Esophagus muscularis mucosa (tissue), 4 donors: ENCODE measurements at regions not wholly inside any gene's neighbourhood (a gene's known extent, or its start where the extent isn't known, plus 50 kb on each side); places are given as distances from the start of the nearest gene placed in this dataset.

ENCODE experiments used
- DNase-seq: peaks from one replicate; pipeline ENCODE4 v3.0.0-alpha.2; 2017; ENCODE audit errors: extremely low spot score
- H3K27ac ChIP-seq, 4 donors: fragments of 200-600 bp; sonication (generic); replicated peaks in 1 of 4; 1 replicate in 3 of 4; 2 replicates in 1 of 4; pipeline ENCODE4 v1.5.1; 2016 to 2019; ENCODE audit warnings: mild to moderate bottlenecking in 1 of 4
- H3K27me3 ChIP-seq, 4 donors: fragments of 200-600 bp; sonication (generic); one replicate each; pipeline versions ENCODE4 v1.5.1 to v1.6.0; 2016 to 2019
- H3K36me3 ChIP-seq, 4 donors: fragments of 200-600 bp; sonication (generic); one replicate each; pipeline ENCODE4 v1.5.1; 2016 to 2019
- H3K4me1 ChIP-seq, 4 donors: fragments of 200-600 bp; sonication (generic); one replicate each; pipeline ENCODE4 v1.5.1; 2016 to 2019
- H3K4me3 ChIP-seq, 4 donors: fragments of 200-600 bp; sonication (generic); 1 replicate in 2 of 4; 2 replicates in 2 of 4; pipeline ENCODE4 v1.5.1; 2016 to 2019; ENCODE audit warnings: mild to moderate bottlenecking in 4 of 4, moderate library complexity in 1 of 4
- H3K9me3 ChIP-seq, 4 donors: fragments of 200-600 bp; sonication (generic); 1 replicate in 3 of 4; 2 replicates in 1 of 4; pipeline ENCODE4 v1.5.1; 2016 to 2019
- CTCF ChIP-seq, 3 experiments: fragments of 200-600 bp in 2 of 3; fragments of 450-650 bp in 1 of 3; sonication (generic) in 2 of 3; IDR thresholded peaks; one replicate each; pipeline ENCODE4 v1.5.1; 2017 to 2019; ENCODE audit warnings: antibody characterized with exemption in 3 of 3, mild to moderate bottlenecking in 2 of 3, moderate library complexity in 1 of 3
- EP300 ChIP-seq: sonication (generic); formaldehyde crosslinking; IDR thresholded peaks from one replicate; pipeline ENCODE4 v1.6.1; 2017; ENCODE audit warnings: antibody characterized with exemption
- POLR2A ChIP-seq: fragments of 450-650 bp; IDR thresholded peaks from one replicate; pipeline ENCODE4 v1.6.1; 2017; ENCODE audit warnings: antibody characterized with exemption, moderate library complexity, mild to moderate bottlenecking, low read depth
- POLR2AphosphoS5 ChIP-seq, 2 donors: sonication (generic); formaldehyde crosslinking; IDR thresholded peaks; one replicate each; pipeline ENCODE4 v1.6.1; 2017; ENCODE audit warnings: antibody characterized with exemption in 2 of 2
- WGBS: methylation state at CpG from one replicate; pipeline ENCODE4 v1.1.5; 2018; 5-methylcytosine and 5-hydroxymethylcytosine counted together
- intact Hi-C: fragments of 100-400 bp; cut with DNase I; formaldehyde crosslinking; loops from one replicate; pipeline ENCODE4 v1.15.1; 2023

DNA sequence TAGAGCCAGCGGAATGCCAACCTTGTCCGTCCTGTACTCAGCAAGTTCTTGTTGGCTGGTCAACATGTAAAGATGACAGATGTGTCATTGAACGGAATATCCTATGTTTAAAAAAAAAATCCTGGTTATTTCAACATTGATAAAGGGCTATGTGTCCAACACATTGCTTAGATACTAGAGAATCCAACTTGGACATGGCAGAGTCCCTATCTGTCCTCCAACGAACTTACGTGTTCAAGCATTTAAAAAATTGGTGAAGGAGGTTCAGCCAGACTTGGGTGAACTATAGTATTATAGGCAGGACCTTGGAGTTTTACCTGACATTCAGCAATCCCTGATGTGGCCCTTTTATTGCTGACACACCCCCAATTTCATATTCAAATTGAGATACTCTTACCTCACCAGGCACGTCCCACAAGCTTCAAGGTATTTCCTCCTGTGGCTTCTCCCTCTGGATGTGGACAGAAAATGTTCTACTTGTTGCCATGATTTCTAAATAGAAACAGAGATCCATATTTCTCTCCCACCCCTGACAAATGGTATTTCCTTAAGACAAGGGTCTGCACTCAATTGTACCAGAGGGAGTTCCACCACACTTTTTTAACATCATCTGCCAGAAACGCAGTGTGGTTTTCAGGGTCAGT, 207.7 kb upstream of the TPM1 start:
- WGBS = 95% methylated on average over 7 of the region's 7 CpGs
- Histone ChIP-seq H3K9me3 (no peaks in the 10 kb centered on the region), H3K27ac (no peak overlapping the region), H3K36me3 (peaks cover 9 to 78% (median 50%) of the 10 kb centered on the region in 4 donors), H3K4me1 (no peaks in the 10 kb centered on the region), H3K27me3 (no peaks in the 10 kb centered on the region), H3K4me3 (no peak overlapping the region)
- intact Hi-C loops = loop anchor here (5.0 kb wide), 1 partner anchor 38 kb away; no protein-coding TSS in a partner anchor
- no peak for TF ChIP-seq EP300
- no peak for TF ChIP-seq CTCF (IDR thresholded peaks at IDR 0.05)
- no peak for TF ChIP-seq POLR2AphosphoS5 (IDR thresholded peaks at IDR 0.05)
- no peak for TF ChIP-seq POLR2A
- DNase-seq = no peak

- Histone ChIP-seq H3K9me3 (no peaks in the 10 kb centered on the region), H3K27me3 (no peaks in the 10 kb centered on the region), H3K36me3 (peaks cover 9 to 79% (median 55%) of the 10 kb centered on the region in 4 donors), H3K4me3 (no peak overlapping the region), H3K27ac (no peak overlapping the region), H3K4me1 (no peaks in the 10 kb centered on the region)
- DNase-seq = peak; percentile 77
- 72% methylated on average over 4 of the region's 8 CpGs for WGBS
- intact Hi-C loops = no loop called here
- TF ChIP-seq CTCF (IDR thresholded peaks at IDR 0.05) (no peak), POLR2A (no peak), EP300 (no peak), POLR2AphosphoS5 (IDR thresholded peaks at IDR 0.05) (no peak)
Measured at GRCh38 chr15:62835351-62835750, 207.2 kb upstream of the TPM1 start.

DNA sequence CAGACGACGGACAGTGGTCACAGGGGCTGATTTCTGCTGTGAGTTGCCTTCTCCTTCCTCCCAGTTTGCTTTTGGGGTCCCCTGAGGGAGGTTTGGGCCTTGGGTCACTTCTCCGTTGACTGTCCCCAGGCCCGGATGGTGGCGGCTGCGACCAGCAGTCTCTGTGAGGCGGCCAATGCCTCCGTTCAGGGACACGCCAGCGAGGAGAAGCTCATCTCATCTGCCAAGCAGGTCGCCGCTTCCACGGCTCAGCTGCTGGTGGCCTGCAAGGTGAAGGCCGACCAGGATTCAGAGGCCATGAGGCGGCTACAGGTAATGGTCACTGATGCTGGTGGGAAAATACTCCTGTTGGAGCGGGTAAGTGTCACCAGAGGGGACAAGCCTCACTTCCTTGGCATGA, 206.8 kb upstream of the TPM1 start:
- Histone ChIP-seq H3K4me1 (no peaks in the 10 kb centered on the region), H3K36me3 (peaks cover 9 to 80% (median 59%) of the 10 kb centered on the region in 4 donors), H3K27ac (no peak overlapping the region), H3K4me3 (no peak overlapping the region), H3K9me3 (no peaks in the 10 kb centered on the region), H3K27me3 (no peaks in the 10 kb centered on the region)
- 97% methylated on average over 3 of the region's 16 CpGs for WGBS
- DNase-seq = no peak
- TF ChIP-seq POLR2A = no peak
- no peak for TF ChIP-seq EP300
- no peak for TF ChIP-seq CTCF (IDR thresholded peaks at IDR 0.05)
- no peak for TF ChIP-seq POLR2AphosphoS5 (IDR thresholded peaks at IDR 0.05)
- intact Hi-C loops = no loop called here

DNA sequence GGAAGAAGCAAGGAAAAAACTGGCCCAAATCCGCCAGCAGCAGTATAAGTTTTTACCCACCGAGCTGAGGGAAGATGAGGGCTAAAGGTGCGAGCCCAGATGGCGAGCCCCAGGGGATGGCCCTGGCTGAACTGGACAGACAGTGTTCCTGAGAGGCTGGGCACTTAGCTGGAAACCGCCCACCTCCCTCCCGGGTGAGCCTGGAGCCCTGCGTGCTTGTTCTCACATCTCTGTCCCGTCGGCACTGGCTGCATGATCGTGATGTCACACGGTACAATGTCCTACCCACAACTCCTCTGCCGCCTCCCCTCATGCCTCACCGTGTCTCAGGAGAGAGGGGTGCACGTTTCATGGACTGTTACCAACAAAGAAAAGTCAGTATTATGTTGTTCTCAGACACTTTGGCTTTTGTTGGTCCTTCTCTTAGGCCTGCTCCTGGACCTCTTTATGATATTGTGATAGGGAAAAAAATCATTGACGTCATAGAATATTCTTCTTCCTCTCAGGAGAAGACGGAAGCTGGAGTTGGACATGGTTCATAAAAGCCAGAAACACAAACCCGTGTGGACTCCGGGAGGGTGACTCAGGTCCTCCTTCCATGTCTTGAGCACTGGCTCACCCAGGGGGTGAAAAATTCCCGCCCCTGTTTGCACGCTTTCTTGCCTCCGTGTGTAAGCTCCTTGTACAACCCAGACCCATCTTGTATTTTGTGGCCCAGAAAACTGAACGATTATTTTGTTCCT, 201.8 kb upstream of the TPM1 start:
- Histone ChIP-seq H3K4me3 (no peak overlapping the region), H3K27ac (peak overlapping the region in 3 of 4 donors; percentile 63 to 71 (median 67)), H3K36me3 (peaks cover 0 to 53% (median 46%) of the 10 kb centered on the region in 4 donors), H3K9me3 (no peaks in the 10 kb centered on the region), H3K4me1 (peaks cover 6 to 42% (median 23%) of the 10 kb centered on the region in 4 donors), H3K27me3 (no peaks in the 10 kb centered on the region)
- WGBS = 86% methylated on average over 22 of the region's 22 CpGs
- intact Hi-C loops = loop anchor here (5.0 kb wide), 1 partner anchor 53 kb away; no protein-coding TSS in a partner anchor
- peak; percentile 84 for DNase-seq
- TF ChIP-seq EP300 (no peak), POLR2A (no peak), POLR2AphosphoS5 (IDR thresholded peaks at IDR 0.05) (no peak), CTCF (IDR thresholded peaks at IDR 0.05) (no peak)
